ENCODE measurements at regions not wholly inside any gene's neighbourhood (a gene's known extent, or its start where the extent isn't known, plus 50 kb on each side); places are given as distances from the start of the nearest gene placed in this dataset.

DNA sequence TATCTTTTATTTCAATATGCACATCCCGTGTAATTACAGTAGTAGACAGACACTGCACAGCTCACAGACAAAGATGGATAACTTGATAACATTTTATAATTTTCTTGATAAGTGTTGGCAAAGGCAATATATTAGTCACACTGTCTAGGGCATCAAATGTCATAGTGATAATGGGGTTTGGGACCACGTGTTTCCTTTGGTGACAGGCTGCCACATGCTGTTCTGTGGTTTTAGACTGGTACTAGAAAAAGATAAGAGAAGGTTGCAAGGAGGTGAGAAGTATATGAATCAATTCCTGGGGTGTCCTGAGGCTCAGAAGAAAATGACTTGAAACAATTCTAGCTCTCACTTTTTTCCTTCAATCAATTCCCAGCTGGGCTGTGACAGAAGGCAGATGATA is 258.8 kb upstream of the CHD1 start:
- H3K4me1 ChIP-seq (ENCODE audit: control insufficient read depth in 2 of 2, insufficient read depth in 2 of 2, low read length in 2 of 2), result no peaks in the 10 kb centered on the region
- Mint-ChIP-seq H3K27me3 (peaks cover 7% of the 10 kb centered on the region), H3K27ac (no peak overlapping the region), H3K9me3 (ENCODE audit: insufficient read depth) (peaks cover 2% of the 10 kb centered on the region), H3K4me1 (no peaks in the 10 kb centered on the region), H3K4me3 (no peak overlapping the region)
- H3K9ac ChIP-seq (ENCODE audit: low read length), result no peak overlapping the region
- CTCF ChIA-PET, result no interaction called here
- no peak overlapping the region for H3K27ac ChIP-seq (ENCODE audit: low read length in 2 of 2)
- H3K9me3 ChIP-seq (ENCODE audit: control extremely low read depth in 1 of 3, control insufficient read depth in 2 of 3, insufficient read depth in 1 of 3, low read length in 2 of 3), result no peaks in the 10 kb centered on the region
- H3K36me3 ChIP-seq (replicated peaks in 1 of 2; ENCODE audit: control extremely low read depth in 1 of 2, control insufficient read depth in 1 of 2, extremely low read depth in 1 of 2, insufficient read depth in 2 of 2, low read length in 1 of 2), result no peaks in the 10 kb centered on the region
- no peaks in the 10 kb centered on the region for H3K79me2 ChIP-seq (ENCODE audit: control insufficient read depth, insufficient read depth, low read length)
- H3K4me3 ChIP-seq (ENCODE audit: control extremely low read depth in 1 of 5, extremely low read depth in 1 of 5, insufficient read depth in 1 of 5, low read depth in 2 of 5, low read length in 4 of 5), result no peak overlapping the region
- WGBS (ENCODE audit: insufficient coverage), result 11% methylated on average over 1 of the region's 2 CpGs
- H4K20me1 ChIP-seq (ENCODE audit: control insufficient read depth, insufficient read depth, low read length, poor library complexity, severe bottlenecking), result no peaks in the 10 kb centered on the region
- no peak overlapping the region for H2AFZ ChIP-seq (ENCODE audit: insufficient read depth, low read depth, low read length, poor library complexity, severe bottlenecking)
- POLR2A ChIA-PET, result no interaction called here
- intact Hi-C loops (cut with micrococcal nuclease), result no loop called here
- no peak overlapping the region for H3K4me2 ChIP-seq (replicated peaks; ENCODE audit: low read depth, low read length, poor library complexity, severe bottlenecking)
- ATAC-seq (ENCODE audit: low read depth), result no peak
- no peaks in the 10 kb centered on the region for H3K27me3 ChIP-seq (replicated peaks in 1 of 4; ENCODE audit: control extremely low read depth in 1 of 4, control insufficient read depth in 3 of 4, insufficient read depth in 4 of 4, low read length in 3 of 4)
- DNase-seq, result no peak
- no peak for TF ChIP-seq EZH2 (IDR thresholded peaks at IDR 0.05; ENCODE audit: borderline replicate concordance, insufficient read depth, low read depth, low read length, poor library complexity, severe bottlenecking)
- TF ChIP-seq, protein P1, sequence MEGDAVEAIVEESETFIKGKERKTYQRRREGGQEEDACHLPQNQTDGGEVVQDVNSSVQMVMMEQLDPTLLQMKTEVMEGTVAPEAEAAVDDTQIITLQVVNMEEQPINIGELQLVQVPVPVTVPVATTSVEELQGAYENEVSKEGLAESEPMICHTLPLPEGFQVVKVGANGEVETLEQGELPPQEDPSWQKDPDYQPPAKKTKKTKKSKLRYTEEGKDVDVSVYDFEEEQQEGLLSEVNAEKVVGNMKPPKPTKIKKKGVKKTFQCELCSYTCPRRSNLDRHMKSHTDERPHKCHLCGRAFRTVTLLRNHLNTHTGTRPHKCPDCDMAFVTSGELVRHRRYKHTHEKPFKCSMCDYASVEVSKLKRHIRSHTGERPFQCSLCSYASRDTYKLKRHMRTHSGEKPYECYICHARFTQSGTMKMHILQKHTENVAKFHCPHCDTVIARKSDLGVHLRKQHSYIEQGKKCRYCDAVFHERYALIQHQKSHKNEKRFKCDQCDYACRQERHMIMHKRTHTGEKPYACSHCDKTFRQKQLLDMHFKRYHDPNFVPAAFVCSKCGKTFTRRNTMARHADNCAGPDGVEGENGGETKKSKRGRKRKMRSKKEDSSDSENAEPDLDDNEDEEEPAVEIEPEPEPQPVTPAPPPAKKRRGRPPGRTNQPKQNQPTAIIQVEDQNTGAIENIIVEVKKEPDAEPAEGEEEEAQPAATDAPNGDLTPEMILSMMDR (IDR thresholded peaks at IDR 0.05), result no peak

DNA sequence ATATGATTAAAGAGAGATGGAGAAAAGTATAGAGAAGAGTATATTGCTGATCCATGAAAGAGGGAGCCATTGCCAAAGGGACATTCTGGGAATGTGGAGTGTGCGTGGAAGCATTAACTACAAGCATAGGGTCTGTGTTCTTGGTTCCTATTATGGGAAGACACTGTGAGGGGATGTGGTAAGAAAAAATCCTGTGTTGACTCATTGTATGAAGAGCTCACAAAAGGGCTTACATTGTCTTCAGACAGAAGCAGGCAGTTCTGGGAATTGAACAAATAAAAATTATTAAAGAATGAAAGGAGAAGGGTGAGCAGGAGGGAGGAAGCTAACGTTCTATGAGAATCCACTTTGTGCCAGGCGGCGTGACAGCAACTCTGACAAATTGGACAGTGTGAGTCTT is 250.4 kb upstream of the CHD1 start:
- TF ChIP-seq, protein P1 (IDR thresholded peaks at IDR 0.05), result no peak
- no peak for TF ChIP-seq EZH2 (IDR thresholded peaks at IDR 0.05; ENCODE audit: borderline replicate concordance, insufficient read depth, low read depth, low read length, poor library complexity, severe bottlenecking)
- no peak for ATAC-seq (ENCODE audit: low read depth)
- ChIA-PET POLR2A (no interaction called here), CTCF (no interaction called here)
- Mint-ChIP-seq H3K4me3 (no peak overlapping the region), H3K4me1 (no peaks in the 10 kb centered on the region), H3K27me3 (peaks cover 4% of the 10 kb centered on the region), H3K9me3 (ENCODE audit: insufficient read depth) (no peaks in the 10 kb centered on the region), H3K27ac (no peak overlapping the region)
- no peaks in the 10 kb centered on the region for H3K27me3 ChIP-seq (replicated peaks in 1 of 4; ENCODE audit: control extremely low read depth in 1 of 4, control insufficient read depth in 3 of 4, insufficient read depth in 4 of 4, low read length in 3 of 4)
- no peaks in the 10 kb centered on the region for H3K79me2 ChIP-seq (ENCODE audit: control insufficient read depth, insufficient read depth, low read length)
- 100% methylated on average over 1 of the region's 4 CpGs for WGBS (ENCODE audit: insufficient coverage)
- H3K9me3 ChIP-seq (ENCODE audit: control extremely low read depth in 1 of 3, control insufficient read depth in 2 of 3, insufficient read depth in 1 of 3, low read length in 2 of 3), result no peaks in the 10 kb centered on the region
- no peak overlapping the region for H3K27ac ChIP-seq (ENCODE audit: low read length in 2 of 2)
- no peak overlapping the region for H2AFZ ChIP-seq (ENCODE audit: insufficient read depth, low read depth, low read length, poor library complexity, severe bottlenecking)
- intact Hi-C loops (cut with micrococcal nuclease), result no loop called here
- no peaks in the 10 kb centered on the region for H4K20me1 ChIP-seq (ENCODE audit: control insufficient read depth, insufficient read depth, low read length, poor library complexity, severe bottlenecking)
- H3K36me3 ChIP-seq (replicated peaks in 1 of 2; ENCODE audit: control extremely low read depth in 1 of 2, control insufficient read depth in 1 of 2, extremely low read depth in 1 of 2, insufficient read depth in 2 of 2, low read length in 1 of 2), result no peaks in the 10 kb centered on the region
- H3K4me3 ChIP-seq (ENCODE audit: control extremely low read depth in 1 of 5, extremely low read depth in 1 of 5, insufficient read depth in 1 of 5, low read depth in 2 of 5, low read length in 4 of 5), result no peak overlapping the region
- H3K9ac ChIP-seq (ENCODE audit: low read length), result no peak overlapping the region
- no peaks in the 10 kb centered on the region for H3K4me1 ChIP-seq (ENCODE audit: control insufficient read depth in 2 of 2, insufficient read depth in 2 of 2, low read length in 2 of 2)
- no peak for DNase-seq
- H3K4me2 ChIP-seq (replicated peaks; ENCODE audit: low read depth, low read length, poor library complexity, severe bottlenecking), result no peak overlapping the region

Data from B cell (primary cell).